Gastroesophageal sphincter (tissue), 3 donors: ENCODE measurements at regions not wholly inside any gene's neighbourhood (a gene's known extent, or its start where the extent isn't known, plus 50 kb on each side); places are given as distances from the start of the nearest gene placed in this dataset.

Source experiments
- CTCF ChIP-seq, 4 experiments: fragments of 200-600 bp in 2 of 4; fragments of 450-650 bp in 2 of 4; sonication (generic) in 1 of 4; IDR thresholded peaks; one replicate each; pipeline ENCODE4 v1.5.1; 2017 to 2019; ENCODE audit warnings: antibody characterized with exemption in 4 of 4, mild to moderate bottlenecking in 2 of 4, moderate library complexity in 2 of 4
- EP300 ChIP-seq: sonication (generic); formaldehyde crosslinking; IDR thresholded peaks from one replicate; pipeline ENCODE4 v1.6.1; 2017; ENCODE audit warnings: antibody characterized with exemption, mild to moderate bottlenecking
- POLR2A ChIP-seq, 2 donors: fragments of 450-650 bp; IDR thresholded peaks; one replicate each; pipeline ENCODE4 v1.6.1; 2017; ENCODE audit warnings: antibody characterized with exemption in 2 of 2, mild to moderate bottlenecking in 2 of 2, moderate library complexity in 1 of 2
- POLR2AphosphoS5 ChIP-seq: sonication (generic); formaldehyde crosslinking; IDR thresholded peaks from one replicate; pipeline ENCODE4 v1.6.1; 2017; ENCODE audit warnings: antibody characterized with exemption

- TF ChIP-seq EP300 (no peak), CTCF (IDR thresholded peaks at IDR 0.05) (no peak), POLR2AphosphoS5 (no peak), POLR2A (IDR thresholded peaks at IDR 0.05) (no peak)
These were observed 193.3 kb upstream of the SYT1 start for GRCh38 chr12:78671295-78671694.
